Uterus (tissue), 3 donors: ENCODE measurements at regions not wholly inside any gene's neighbourhood (a gene's known extent, or its start where the extent isn't known, plus 50 kb on each side); places are given as distances from the start of the nearest gene placed in this dataset.

Experiments used
- DNase-seq, 2 donors: peaks; one replicate each; pipeline ENCODE4 v3.0.0-alpha.2; 2019 to 2020
- H3K27ac ChIP-seq, 2 donors: fragments of 200-600 bp; sonication (generic); 1 replicate in 1 of 2; 2 replicates in 1 of 2; pipeline ENCODE4 v1.5.1; 2016 to 2018
- H3K27me3 ChIP-seq, 2 donors: fragments of 200-600 bp; sonication (generic); one replicate each; pipeline ENCODE4 v1.5.1; 2018 to 2019; ENCODE audit warnings: control low read depth in 1 of 2
- H3K36me3 ChIP-seq, 2 donors: fragments of 200-600 bp; sonication (generic); one replicate each; pipeline ENCODE4 v1.5.1; 2019; ENCODE audit warnings: control low read depth in 1 of 2
- H3K4me1 ChIP-seq, 2 donors: fragments of 200-600 bp; sonication (generic); one replicate each; pipeline ENCODE4 v1.5.1; 2018 to 2019; ENCODE audit warnings: control low read depth in 1 of 2
- H3K4me3 ChIP-seq, 2 donors: fragments of 200-600 bp; sonication (generic); 1 replicate in 1 of 2; 2 replicates in 1 of 2; pipeline ENCODE4 v1.5.1; 2018 to 2019; ENCODE audit warnings: mild to moderate bottlenecking in 1 of 2
- H3K9me3 ChIP-seq, 2 donors: fragments of 200-600 bp; sonication (generic); one replicate each; pipeline ENCODE4 v1.5.1; 2019; ENCODE audit warnings: control low read depth in 1 of 2
- CTCF ChIP-seq, 4 experiments: fragments of 200-600 bp in 2 of 4; fragments of 450-650 bp in 2 of 4; sonication (generic) in 2 of 4; IDR thresholded peaks; one replicate each; pipeline ENCODE4 v1.5.1; 2016 to 2019; ENCODE audit warnings: antibody characterized with exemption in 4 of 4, mild to moderate bottlenecking in 2 of 4, moderate library complexity in 1 of 4
- POLR2A ChIP-seq, 2 donors: fragments of 450-650 bp; IDR thresholded peaks; one replicate each; pipeline ENCODE4 v1.6.1; 2016; ENCODE audit warnings: antibody characterized with exemption in 2 of 2, mild to moderate bottlenecking in 1 of 2, moderate library complexity in 1 of 2
- intact Hi-C: fragments of 100-400 bp; cut with DNase I; formaldehyde crosslinking; loops from one replicate; pipeline ENCODE4 v1.15.1; 2023; ENCODE audit warnings: low total_unique reads
- donor health status: DM: yes; HTN: yes; CAD: no.

GRCh38 chr3:164476631-164477030 is 601.7 kb downstream of the SI start:
- Histone ChIP-seq H3K4me1 (no peaks in the 10 kb centered on the region), H3K4me3 (no peak overlapping the region), H3K9me3 (no peaks in the 10 kb centered on the region)

GRCh38 chr3:164470471-164470870 is 607.8 kb downstream of the SI start:
- TF ChIP-seq CTCF (IDR thresholded peaks at IDR 0.05) (no peak), POLR2A (IDR thresholded peaks at IDR 0.05) (no peak)
- H3K9me3 ChIP-seq, result no peaks in the 10 kb centered on the region
- H3K27ac ChIP-seq, result no peak overlapping the region
- DNase-seq, result no peak
- H3K36me3 ChIP-seq, result no peaks in the 10 kb centered on the region
- no peaks in the 10 kb centered on the region for H3K4me1 ChIP-seq
- no peak overlapping the region for H3K4me3 ChIP-seq
- H3K27me3 ChIP-seq, result no peaks in the 10 kb centered on the region
- intact Hi-C loops, result no loop called here

More at GRCh38 chr3:164476631-164477030, 601.7 kb downstream of the SI start:
- no peak for TF ChIP-seq CTCF (IDR thresholded peaks at IDR 0.05)
- no peak for TF ChIP-seq POLR2A (IDR thresholded peaks at IDR 0.05)
- no peaks in the 10 kb centered on the region for H3K36me3 ChIP-seq
- DNase-seq, result no peak
- H3K27ac ChIP-seq, result no peak overlapping the region
- intact Hi-C loops, result no loop called here
- H3K27me3 ChIP-seq, result no peaks in the 10 kb centered on the region

GRCh38 chr3:164468055-164468454 is 610.2 kb downstream of the SI start:
- DNase-seq, result no peak
- Histone ChIP-seq H3K36me3 (no peaks in the 10 kb centered on the region), H3K9me3 (no peaks in the 10 kb centered on the region), H3K27ac (no peak overlapping the region), H3K4me3 (no peak overlapping the region), H3K4me1 (no peaks in the 10 kb centered on the region), H3K27me3 (no peaks in the 10 kb centered on the region)
- TF ChIP-seq POLR2A (IDR thresholded peaks at IDR 0.05) (no peak), CTCF (IDR thresholded peaks at IDR 0.05) (no peak)
- intact Hi-C loops, result no loop called here

- no peaks in the 10 kb centered on the region for H3K27me3 ChIP-seq
- H3K36me3 ChIP-seq, result no peaks in the 10 kb centered on the region
- H3K27ac ChIP-seq, result no peak overlapping the region
- H3K9me3 ChIP-seq, result no peaks in the 10 kb centered on the region
- no peak for DNase-seq
- H3K4me1 ChIP-seq, result no peaks in the 10 kb centered on the region
- no peak overlapping the region for H3K4me3 ChIP-seq
- intact Hi-C loops, result no loop called here
- TF ChIP-seq POLR2A (IDR thresholded peaks at IDR 0.05) (no peak), CTCF (IDR thresholded peaks at IDR 0.05) (no peak)
Observed at GRCh38 chr3:164467007-164467406, 611.3 kb downstream of the SI start.

- Histone ChIP-seq H3K4me1 (no peaks in the 10 kb centered on the region), H3K9me3 (no peaks in the 10 kb centered on the region), H3K27me3 (no peaks in the 10 kb centered on the region), H3K4me3 (no peak overlapping the region), H3K36me3 (no peaks in the 10 kb centered on the region), H3K27ac (no peak overlapping the region)
- DNase-seq, result no peak
- TF ChIP-seq CTCF (IDR thresholded peaks at IDR 0.05) (no peak), POLR2A (IDR thresholded peaks at IDR 0.05) (no peak)
- intact Hi-C loops, result no loop called here
Observed at GRCh38 chr3:164465172-164465571, 613.1 kb downstream of the SI start.
